ENCODE measurements at regions not wholly inside any gene's neighbourhood (a gene's known extent, or its start where the extent isn't known, plus 50 kb on each side); places are given as distances from the start of the nearest gene placed in this dataset.

- DNase-seq (ENCODE audit: low spot score) = no peak
These were observed 253.8 kb downstream of the CYRIA start for GRCh38 chr2:16411788-16412187.

- DNase-seq (ENCODE audit: low spot score) = no peak
These were observed 255.8 kb downstream of the CYRIA start for GRCh38 chr2:16409849-16410248.

- no peak for DNase-seq (ENCODE audit: low spot score)
These were observed 256.6 kb downstream of the CYRIA start for GRCh38 chr2:16409006-16409390.

GRCh38 chr2:16408331-16409005, 257.2 kb downstream of the CYRIA start:
- no peak for DNase-seq (ENCODE audit: low spot score)

GRCh38 chr2:16407358-16407757, 258.3 kb downstream of the CYRIA start:
- DNase-seq (ENCODE audit: low spot score) = no peak

GRCh38 chr2:16406496-16407289, 258.9 kb downstream of the CYRIA start:
- DNase-seq (ENCODE audit: low spot score) = no peak

- no peak for DNase-seq (ENCODE audit: low spot score)
These were observed 260.1 kb downstream of the CYRIA start for GRCh38 chr2:16405551-16405950.

- DNase-seq (ENCODE audit: low spot score) = no peak
These were observed 260.9 kb downstream of the CYRIA start for GRCh38 chr2:16404551-16405300.

- no peak for DNase-seq (ENCODE audit: low spot score)
These were observed 261.5 kb downstream of the CYRIA start for GRCh38 chr2:16404146-16404545.

GRCh38 chr2:16402891-16403290, 262.7 kb downstream of the CYRIA start:
- DNase-seq (ENCODE audit: low spot score) = no peak

- DNase-seq (ENCODE audit: low spot score) = no peak
These were observed 263.8 kb downstream of the CYRIA start for GRCh38 chr2:16401761-16402300.

GRCh38 chr2:16400127-16400623, 265.5 kb downstream of the CYRIA start:
- DNase-seq (ENCODE audit: low spot score) = no peak

GRCh38 chr2:16398486-16399043, 267.1 kb downstream of the CYRIA start:
- DNase-seq (ENCODE audit: low spot score) = no peak

- no peak for DNase-seq (ENCODE audit: low spot score)
These were observed 267.8 kb downstream of the CYRIA start for GRCh38 chr2:16397681-16398475.

- DNase-seq (ENCODE audit: low spot score) = no peak
These were observed 268.6 kb downstream of the CYRIA start for GRCh38 chr2:16396986-16397385.

- no peak for DNase-seq (ENCODE audit: low spot score)
These were observed 269.5 kb downstream of the CYRIA start for GRCh38 chr2:16396171-16396570.

GRCh38 chr2:16395601-16396000, 270.0 kb downstream of the CYRIA start:
- no peak for DNase-seq (ENCODE audit: low spot score)

- DNase-seq (ENCODE audit: low spot score) = no peak
These were observed 270.6 kb downstream of the CYRIA start for GRCh38 chr2:16394986-16395550.

GRCh38 chr2:16394072-16394985, 271.3 kb downstream of the CYRIA start:
- DNase-seq (ENCODE audit: low spot score) = no peak

All from NAMALWA (cell line).